CD8-positive, alpha-beta memory T cell (primary cell): ENCODE measurements at regions not wholly inside any gene's neighbourhood (a gene's known extent, or its start where the extent isn't known, plus 50 kb on each side); places are given as distances from the start of the nearest gene placed in this dataset.
"Not testable (repeated sequence)": the region's sequence is repeated elsewhere in the genome, so short reads cannot be mapped to it uniquely, and the experiment has no call there.

Experiments
- CTCF ChIA-PET: fragments of 350-600 bp; sonication (Branson Sonifier 250); formaldehyde crosslinking; loops from one replicate; lab custom pipeline; 2021; ENCODE audit warnings: antibody characterized with exemption; lab: Charles Lee
- POLR2A ChIA-PET: fragments of 350-600 bp; sonication (Branson Sonifier 250); formaldehyde crosslinking; loops from one replicate; lab custom pipeline; 2021; ENCODE audit warnings: antibody characterized with exemption; lab: Charles Lee
- DNase-seq, 5 donors: peaks; one replicate each; pipeline versions ENCODE4 v3.0.0 to v3.0.0-alpha.2; 2020 to 2022; ENCODE audit warnings: mixed read lengths in 1 of 5
- H3K27ac ChIP-seq: one replicate; pipeline ENCODE4 v1.7.0; 2013; ENCODE audit warnings: low read depth, mild to moderate bottlenecking, low read length, moderate library complexity
- H3K27me3 ChIP-seq: 2 replicates; pipeline ENCODE4 v1.7.0; 2013; ENCODE audit warnings: low read length, mild to moderate bottlenecking; ENCODE audit not compliant: insufficient read depth, poor library complexity, severe bottlenecking
- H3K36me3 ChIP-seq: 2 replicates; pipeline ENCODE4 v1.7.0; 2013; ENCODE audit warnings: mild to moderate bottlenecking, low read length, moderate library complexity; ENCODE audit not compliant: insufficient read depth
- H3K4me1 ChIP-seq: 2 replicates; pipeline ENCODE4 v1.7.0; 2013; ENCODE audit warnings: mild to moderate bottlenecking, low read length, moderate library complexity; ENCODE audit not compliant: insufficient read depth
- H3K4me3 ChIP-seq: 2 replicates; pipeline ENCODE4 v1.7.0; 2013; ENCODE audit warnings: mild to moderate bottlenecking, low read length
- H3K9me3 ChIP-seq: 2 replicates; pipeline ENCODE4 v1.7.0; 2013; ENCODE audit warnings: mild to moderate bottlenecking, low read length
- H3K27ac Mint-ChIP-seq, 8 donors: one replicate each; pipeline ENCODE4 v1.8.0; 2020 to 2021; ENCODE audit warnings: mixed read lengths in 8 of 8, mild to moderate bottlenecking in 6 of 8, inconsistent platforms in 3 of 8, moderate library complexity in 3 of 8
- H3K27me3 Mint-ChIP-seq, 2 donors: one replicate each; pipeline ENCODE4 v1.8.0; 2020 to 2021; ENCODE audit warnings: mixed read lengths in 2 of 2, mild to moderate bottlenecking in 1 of 2, moderate library complexity in 1 of 2
- H3K36me3 Mint-ChIP-seq, 3 donors: one replicate each; pipeline ENCODE4 v1.8.0; 2020 to 2021; ENCODE audit warnings: mixed read lengths in 3 of 3, inconsistent platforms in 1 of 3, mild to moderate bottlenecking in 1 of 3
- H3K4me1 Mint-ChIP-seq, 3 donors: one replicate each; pipeline ENCODE4 v1.8.0; 2020 to 2021; ENCODE audit warnings: mixed read lengths in 3 of 3, inconsistent platforms in 1 of 3, mild to moderate bottlenecking in 1 of 3
- H3K4me3 Mint-ChIP-seq, 7 donors: one replicate each; pipeline ENCODE4 v1.8.0; 2020 to 2021; ENCODE audit warnings: mixed read lengths in 7 of 7, mild to moderate bottlenecking in 6 of 7, moderate library complexity in 4 of 7, inconsistent platforms in 2 of 7
- H3K9me3 Mint-ChIP-seq, 5 donors: one replicate each; pipeline ENCODE4 v1.8.0; 2020 to 2022; ENCODE audit warnings: mixed read lengths in 5 of 5, mild to moderate bottlenecking in 3 of 5, moderate library complexity in 2 of 5, inconsistent platforms in 1 of 5

- H3K36me3 Mint-ChIP-seq, H3K27me3 ChIP-seq, H3K27ac Mint-ChIP-seq, H3K4me1 Mint-ChIP-seq, H3K4me1 ChIP-seq, DNase-seq, CTCF ChIA-PET, H3K4me3 Mint-ChIP-seq, H3K4me3 ChIP-seq, POLR2A ChIA-PET, H3K27ac ChIP-seq, H3K9me3 Mint-ChIP-seq, H3K9me3 ChIP-seq, H3K36me3 ChIP-seq, H3K27me3 Mint-ChIP-seq: not testable (repeated sequence)
These were observed 54.2 kb downstream of the DBET start for GRCh38 chr4:190118519-190118918.

DNA sequence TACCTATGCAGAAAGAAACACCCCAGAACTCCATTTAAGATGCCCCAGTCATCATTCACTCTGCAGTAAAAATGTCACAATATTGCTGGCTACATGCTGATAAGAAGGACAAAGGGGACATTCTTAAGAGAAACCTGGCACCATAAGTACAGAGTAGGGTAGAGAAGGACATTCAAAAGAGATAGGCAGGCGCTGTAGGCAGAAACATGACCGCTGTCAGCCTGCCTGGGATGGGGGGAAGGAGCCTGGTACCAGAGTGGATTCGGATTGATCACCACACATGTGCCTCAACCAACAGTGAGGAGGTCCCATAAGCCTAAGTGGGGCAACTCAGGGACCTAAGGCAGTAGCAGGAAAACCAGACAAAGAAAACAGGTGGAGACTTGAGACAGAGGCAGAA is 54.1 kb upstream of the DUX4 start:
- H3K4me1 Mint-ChIP-seq, H3K36me3 ChIP-seq, H3K9me3 Mint-ChIP-seq, CTCF ChIA-PET, H3K4me1 ChIP-seq, DNase-seq, H3K27me3 ChIP-seq, H3K9me3 ChIP-seq, POLR2A ChIA-PET, H3K27me3 Mint-ChIP-seq, H3K4me3 ChIP-seq, H3K36me3 Mint-ChIP-seq, H3K4me3 Mint-ChIP-seq, H3K27ac Mint-ChIP-seq, H3K27ac ChIP-seq: not testable (repeated sequence)

GRCh38 chr4:190120111-190120514 is 53.5 kb upstream of the DUX4 start:
- POLR2A ChIA-PET, H3K36me3 Mint-ChIP-seq, H3K4me3 ChIP-seq, H3K27me3 ChIP-seq, H3K4me3 Mint-ChIP-seq, H3K27ac Mint-ChIP-seq, H3K9me3 Mint-ChIP-seq, H3K27me3 Mint-ChIP-seq, H3K4me1 Mint-ChIP-seq, H3K36me3 ChIP-seq, H3K27ac ChIP-seq, H3K4me1 ChIP-seq, H3K9me3 ChIP-seq, DNase-seq, CTCF ChIA-PET: not testable (repeated sequence)

- H3K27me3 ChIP-seq, H3K27ac ChIP-seq, POLR2A ChIA-PET, CTCF ChIA-PET, H3K36me3 Mint-ChIP-seq, H3K27ac Mint-ChIP-seq, H3K36me3 ChIP-seq, H3K27me3 Mint-ChIP-seq, H3K9me3 ChIP-seq, H3K4me1 Mint-ChIP-seq, H3K4me3 ChIP-seq, H3K4me3 Mint-ChIP-seq, H3K9me3 Mint-ChIP-seq, H3K4me1 ChIP-seq: not testable (repeated sequence)
- peak in 2 of 5 donors; percentile 20 to 46 for DNase-seq
These were observed 53.0 kb upstream of the DUX4 start for GRCh38 chr4:190120537-190121001.

DNA sequence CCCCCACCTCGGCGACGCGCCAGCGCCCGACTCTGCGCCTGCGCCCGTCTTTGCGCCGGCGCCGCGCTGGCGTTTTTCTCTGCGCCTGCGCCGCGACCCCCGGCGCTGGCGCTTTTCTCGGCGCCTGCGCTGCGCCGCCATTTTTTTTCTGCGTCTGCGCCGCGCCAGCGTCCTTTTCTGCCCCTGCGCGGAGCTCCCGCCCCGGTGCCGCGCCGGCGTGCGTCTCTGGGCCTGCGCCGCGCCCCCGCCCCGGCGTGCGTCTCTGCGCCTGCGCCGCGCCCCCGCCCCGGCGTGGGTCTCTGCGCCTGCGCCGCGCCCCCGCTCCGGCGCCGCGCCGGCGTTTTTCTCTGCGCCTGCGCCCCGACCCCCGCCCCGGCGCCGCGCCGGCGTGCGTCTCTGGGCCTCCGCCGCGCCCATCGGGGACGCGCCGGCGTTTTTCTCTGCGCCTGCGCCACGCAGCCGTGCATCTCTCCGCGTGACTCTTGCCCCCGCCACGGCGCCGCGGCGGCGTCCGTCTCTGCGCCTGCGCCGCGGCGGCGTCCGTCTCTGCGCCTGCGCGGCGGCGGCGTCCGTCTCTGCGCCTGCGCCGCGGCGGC is 52.4 kb upstream of the DUX4 start:
- H3K9me3 ChIP-seq, H3K4me1 Mint-ChIP-seq, H3K36me3 Mint-ChIP-seq, H3K27ac Mint-ChIP-seq, H3K27me3 Mint-ChIP-seq, H3K36me3 ChIP-seq, CTCF ChIA-PET, H3K4me3 Mint-ChIP-seq, H3K4me3 ChIP-seq, H3K4me1 ChIP-seq, H3K27ac ChIP-seq, DNase-seq, H3K27me3 ChIP-seq, POLR2A ChIA-PET, H3K9me3 Mint-ChIP-seq: not testable (repeated sequence)

DNA sequence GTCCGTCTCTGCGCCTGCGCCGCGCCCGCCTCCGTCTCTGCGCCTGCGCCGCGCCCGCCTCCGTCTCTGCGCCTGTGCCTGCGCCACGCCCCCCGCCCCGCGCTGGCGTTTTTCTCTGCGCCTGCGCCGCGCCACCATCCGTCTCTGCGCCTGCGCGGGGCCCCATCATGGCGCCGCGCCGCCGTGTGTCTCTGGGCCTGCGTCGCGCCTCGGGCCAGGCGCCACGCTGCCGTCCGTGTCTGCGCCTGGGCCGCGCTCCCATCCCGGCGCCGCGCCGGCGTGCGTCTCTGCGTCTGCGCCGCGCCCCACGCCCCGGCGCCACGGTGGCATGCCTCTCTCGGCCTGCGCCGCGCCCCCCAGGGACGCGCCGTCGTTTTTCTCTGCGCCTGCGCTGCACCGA is 51.8 kb upstream of the DUX4 start:
- Mint-ChIP-seq H3K27ac (no peak overlapping the region), H3K4me1 (no peaks in the 10 kb centered on the region), H3K4me3 (no peak overlapping the region), H3K9me3 (no peaks in the 10 kb centered on the region), H3K27me3 (no peaks in the 10 kb centered on the region), H3K36me3 (no peaks in the 10 kb centered on the region)
- no peak overlapping the region for H3K27ac ChIP-seq
- H3K4me1 ChIP-seq = no peaks in the 10 kb centered on the region
- H3K36me3 ChIP-seq = no peaks in the 10 kb centered on the region
- H3K9me3 ChIP-seq = no peaks in the 10 kb centered on the region
- ChIA-PET CTCF (no interaction called here), POLR2A (no interaction called here)
- no peaks in the 10 kb centered on the region for H3K27me3 ChIP-seq
- no peak overlapping the region for H3K4me3 ChIP-seq
- DNase-seq = no peak

GRCh38 chr4:190122161-190123142 is 51.1 kb upstream of the DUX4 start:
- H3K4me3 Mint-ChIP-seq, H3K27me3 Mint-ChIP-seq, H3K4me1 Mint-ChIP-seq, H3K9me3 Mint-ChIP-seq, H3K36me3 Mint-ChIP-seq, H3K4me1 ChIP-seq, H3K27ac ChIP-seq, POLR2A ChIA-PET, H3K9me3 ChIP-seq, H3K27me3 ChIP-seq, H3K27ac Mint-ChIP-seq, H3K36me3 ChIP-seq, H3K4me3 ChIP-seq, CTCF ChIA-PET: not testable (repeated sequence)
- DNase-seq = peak in 1 of 5 donors; percentile 43
